GF-D8 (cell line): ENCODE measurements at regions not wholly inside any gene's neighbourhood (a gene's known extent, or its start where the extent isn't known, plus 50 kb on each side); places are given as distances from the start of the nearest gene placed in this dataset.

Experiments
- DNase-seq: peaks from one replicate; lab custom pipeline; 2025; lab: John Stamatoyannopoulos, UW

- DNase-seq, result no peak
Observed at GRCh38 chr13:72368031-72368430, 359.4 kb downstream of the MZT1 start.

GRCh38 chr13:72346716-72347115, 380.7 kb downstream of the MZT1 start:
- no peak for DNase-seq

- DNase-seq, result no peak
Observed at GRCh38 chr13:72342364-72342763, 385.1 kb downstream of the MZT1 start.

- no peak for DNase-seq
Observed at GRCh38 chr13:72341904-72342303, 385.5 kb downstream of the MZT1 start.

- no peak for DNase-seq
Observed at GRCh38 chr13:72317346-72318109, 409.9 kb downstream of the MZT1 start.

- DNase-seq, result no peak
Observed at GRCh38 chr13:72316716-72317115, 410.7 kb downstream of the MZT1 start.

GRCh38 chr13:72315312-72315711, 412.1 kb downstream of the MZT1 start:
- DNase-seq, result no peak

- DNase-seq, result no peak
Observed at GRCh38 chr13:72314210-72314609, 413.2 kb downstream of the MZT1 start.

GRCh38 chr13:72313546-72313945, 413.9 kb downstream of the MZT1 start:
- no peak for DNase-seq

GRCh38 chr13:72303941-72304746, 423.3 kb downstream of the MZT1 start:
- DNase-seq, result no peak

GRCh38 chr13:72296246-72296645, 429.2 kb upstream of the DACH1 start:
- DNase-seq, result no peak

GRCh38 chr13:72295153-72295552, 428.1 kb upstream of the DACH1 start:
- no peak for DNase-seq

GRCh38 chr13:72293206-72293605, 426.2 kb upstream of the DACH1 start:
- no peak for DNase-seq

- no peak for DNase-seq
Observed at GRCh38 chr13:72290962-72291681, 424.1 kb upstream of the DACH1 start.

- no peak for DNase-seq
Observed at GRCh38 chr13:72286421-72286820, 419.4 kb upstream of the DACH1 start.

GRCh38 chr13:72284791-72285190, 417.8 kb upstream of the DACH1 start:
- DNase-seq, result no peak

GRCh38 chr13:72261732-72262131, 394.7 kb upstream of the DACH1 start:
- no peak for DNase-seq

GRCh38 chr13:72259528-72259927, 392.5 kb upstream of the DACH1 start:
- DNase-seq, result no peak

- no peak for DNase-seq
Observed at GRCh38 chr13:72258340-72258981, 391.5 kb upstream of the DACH1 start.

GRCh38 chr13:72255908-72256307, 388.9 kb upstream of the DACH1 start:
- no peak for DNase-seq

GRCh38 chr13:72253754-72254153, 386.8 kb upstream of the DACH1 start:
- DNase-seq, result no peak

- no peak for DNase-seq
Observed at GRCh38 chr13:72246396-72246795, 379.4 kb upstream of the DACH1 start.
